Gastroesophageal sphincter (tissue), 3 donors: ENCODE measurements at regions not wholly inside any gene's neighbourhood (a gene's known extent, or its start where the extent isn't known, plus 50 kb on each side); places are given as distances from the start of the nearest gene placed in this dataset.

Source experiments
- EP300 ChIP-seq: sonication (generic); formaldehyde crosslinking; IDR thresholded peaks from one replicate; pipeline ENCODE4 v1.6.1; 2017; ENCODE audit warnings: antibody characterized with exemption, mild to moderate bottlenecking
- POLR2A ChIP-seq, 2 donors: fragments of 450-650 bp; IDR thresholded peaks; one replicate each; pipeline ENCODE4 v1.6.1; 2017; ENCODE audit warnings: antibody characterized with exemption in 2 of 2, mild to moderate bottlenecking in 2 of 2, moderate library complexity in 1 of 2
- POLR2AphosphoS5 ChIP-seq: sonication (generic); formaldehyde crosslinking; IDR thresholded peaks from one replicate; pipeline ENCODE4 v1.6.1; 2017; ENCODE audit warnings: antibody characterized with exemption
- TF ChIP-seq, protein P1 (sequence below), 4 experiments: fragments of 200-600 bp in 2 of 4; fragments of 450-650 bp in 2 of 4; sonication (generic) in 1 of 4; IDR thresholded peaks; one replicate each; pipeline ENCODE4 v1.5.1; 2017 to 2019; ENCODE audit warnings: antibody characterized with exemption in 4 of 4, mild to moderate bottlenecking in 2 of 4, moderate library complexity in 2 of 4

- TF ChIP-seq, protein P1, sequence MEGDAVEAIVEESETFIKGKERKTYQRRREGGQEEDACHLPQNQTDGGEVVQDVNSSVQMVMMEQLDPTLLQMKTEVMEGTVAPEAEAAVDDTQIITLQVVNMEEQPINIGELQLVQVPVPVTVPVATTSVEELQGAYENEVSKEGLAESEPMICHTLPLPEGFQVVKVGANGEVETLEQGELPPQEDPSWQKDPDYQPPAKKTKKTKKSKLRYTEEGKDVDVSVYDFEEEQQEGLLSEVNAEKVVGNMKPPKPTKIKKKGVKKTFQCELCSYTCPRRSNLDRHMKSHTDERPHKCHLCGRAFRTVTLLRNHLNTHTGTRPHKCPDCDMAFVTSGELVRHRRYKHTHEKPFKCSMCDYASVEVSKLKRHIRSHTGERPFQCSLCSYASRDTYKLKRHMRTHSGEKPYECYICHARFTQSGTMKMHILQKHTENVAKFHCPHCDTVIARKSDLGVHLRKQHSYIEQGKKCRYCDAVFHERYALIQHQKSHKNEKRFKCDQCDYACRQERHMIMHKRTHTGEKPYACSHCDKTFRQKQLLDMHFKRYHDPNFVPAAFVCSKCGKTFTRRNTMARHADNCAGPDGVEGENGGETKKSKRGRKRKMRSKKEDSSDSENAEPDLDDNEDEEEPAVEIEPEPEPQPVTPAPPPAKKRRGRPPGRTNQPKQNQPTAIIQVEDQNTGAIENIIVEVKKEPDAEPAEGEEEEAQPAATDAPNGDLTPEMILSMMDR (IDR thresholded peaks at IDR 0.05), result no peak
- no peak for TF ChIP-seq POLR2A (IDR thresholded peaks at IDR 0.05)
- no peak for TF ChIP-seq EP300
- TF ChIP-seq POLR2AphosphoS5, result no peak
Measured at GRCh38 chr2:8303322-8303832, 378.5 kb upstream of the ID2 start.
